Osteoblast (primary cell): ENCODE measurements at regions not wholly inside any gene's neighbourhood (a gene's known extent, or its start where the extent isn't known, plus 50 kb on each side); places are given as distances from the start of the nearest gene placed in this dataset.

ENCODE experiments used
- DNase-seq: peaks from one replicate; pipeline ENCODE4 v3.0.0; 2011; ENCODE audit warnings: low spot score, mixed read lengths; ENCODE audit not compliant: insufficient read length; ENCODE audit errors: missing footprints
- H2AFZ ChIP-seq: 2 replicates; pipeline ENCODE4 v1.6.0; 2011; ENCODE audit warnings: mild to moderate bottlenecking, low read length
- H3K27ac ChIP-seq: 2 replicates; pipeline ENCODE4 v1.5.1; 2011; ENCODE audit warnings: mild to moderate bottlenecking, low read depth, low read length, moderate library complexity
- H3K27me3 ChIP-seq: 2 replicates; pipeline ENCODE4 v1.6.0; 2012; ENCODE audit warnings: mild to moderate bottlenecking, control low read depth, inconsistent platforms, low read length, moderate library complexity; ENCODE audit not compliant: insufficient read depth
- H3K36me3 ChIP-seq: 2 replicates; pipeline ENCODE4 v1.5.1; 2011; ENCODE audit warnings: mild to moderate bottlenecking, low read length, control low read depth, moderate library complexity; ENCODE audit not compliant: insufficient read depth
- H3K4me1 ChIP-seq: 2 replicates; pipeline ENCODE4 v1.5.1; 2011; ENCODE audit warnings: mild to moderate bottlenecking, low read length, control low read depth, moderate library complexity; ENCODE audit not compliant: insufficient read depth
- H3K4me2 ChIP-seq: 2 replicates; pipeline ENCODE4 v1.6.0; 2011; ENCODE audit warnings: mild to moderate bottlenecking, low read length; ENCODE audit not compliant: insufficient read depth
- H3K4me3 ChIP-seq: fragments of 200-600 bp; sonication (generic); 3 replicates; pipeline ENCODE4 v1.5.1; 2012; ENCODE audit warnings: mild to moderate bottlenecking, low read length, inconsistent platforms; ENCODE audit not compliant: insufficient read depth
- H3K79me2 ChIP-seq: 2 replicates; pipeline ENCODE4 v1.6.0; 2012; ENCODE audit warnings: mild to moderate bottlenecking, low read length, control low read depth, inconsistent platforms; ENCODE audit not compliant: insufficient read depth
- H3K9me3 ChIP-seq: 2 replicates; pipeline ENCODE4 v1.5.1; 2011; ENCODE audit warnings: low read depth, low read length, control low read depth
- H4K20me1 ChIP-seq: 2 replicates; pipeline ENCODE4 v1.6.0; 2012; ENCODE audit warnings: mild to moderate bottlenecking, low read length, control low read depth; ENCODE audit not compliant: insufficient read depth
- TF ChIP-seq, protein P1 (sequence below): IDR thresholded peaks from 2 replicates; pipeline ENCODE4 v1.5.1; 2011; ENCODE audit warnings: mild to moderate bottlenecking, low read depth, low read length, moderate library complexity; ENCODE audit errors: extremely low read depth

DNA sequence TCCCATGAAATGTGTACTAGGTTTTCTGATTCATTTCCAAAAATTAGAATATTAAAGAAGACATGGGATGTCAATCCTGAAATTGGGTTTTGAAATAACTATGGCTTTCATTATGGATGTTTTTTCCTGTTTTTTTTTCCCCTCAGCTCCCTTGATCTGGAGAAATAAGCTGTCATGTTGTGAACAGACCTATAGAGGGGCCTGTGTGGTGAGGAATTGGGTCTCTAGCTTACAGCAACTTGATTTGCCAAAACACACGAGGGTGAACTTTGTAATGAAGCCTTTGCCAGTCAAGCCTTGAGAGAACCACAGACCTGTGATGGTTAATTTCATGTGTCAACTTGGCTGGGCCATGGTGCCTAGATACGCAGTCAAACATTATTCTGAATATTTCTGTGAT lies 2413.6 kb downstream of the PCDH7 start:
- Histone ChIP-seq H3K36me3 (no peaks in the 10 kb centered on the region), H2AFZ (no peak overlapping the region), H3K79me2 (no peaks in the 10 kb centered on the region), H3K27me3 (no peaks in the 10 kb centered on the region), H3K9me3 (no peaks in the 10 kb centered on the region), H3K27ac (no peak overlapping the region), H4K20me1 (no peaks in the 10 kb centered on the region), H3K4me2 (no peak overlapping the region), H3K4me1 (no peaks in the 10 kb centered on the region), H3K4me3 (no peak overlapping the region)
- DNase-seq, result no peak
- TF ChIP-seq, protein P1, sequence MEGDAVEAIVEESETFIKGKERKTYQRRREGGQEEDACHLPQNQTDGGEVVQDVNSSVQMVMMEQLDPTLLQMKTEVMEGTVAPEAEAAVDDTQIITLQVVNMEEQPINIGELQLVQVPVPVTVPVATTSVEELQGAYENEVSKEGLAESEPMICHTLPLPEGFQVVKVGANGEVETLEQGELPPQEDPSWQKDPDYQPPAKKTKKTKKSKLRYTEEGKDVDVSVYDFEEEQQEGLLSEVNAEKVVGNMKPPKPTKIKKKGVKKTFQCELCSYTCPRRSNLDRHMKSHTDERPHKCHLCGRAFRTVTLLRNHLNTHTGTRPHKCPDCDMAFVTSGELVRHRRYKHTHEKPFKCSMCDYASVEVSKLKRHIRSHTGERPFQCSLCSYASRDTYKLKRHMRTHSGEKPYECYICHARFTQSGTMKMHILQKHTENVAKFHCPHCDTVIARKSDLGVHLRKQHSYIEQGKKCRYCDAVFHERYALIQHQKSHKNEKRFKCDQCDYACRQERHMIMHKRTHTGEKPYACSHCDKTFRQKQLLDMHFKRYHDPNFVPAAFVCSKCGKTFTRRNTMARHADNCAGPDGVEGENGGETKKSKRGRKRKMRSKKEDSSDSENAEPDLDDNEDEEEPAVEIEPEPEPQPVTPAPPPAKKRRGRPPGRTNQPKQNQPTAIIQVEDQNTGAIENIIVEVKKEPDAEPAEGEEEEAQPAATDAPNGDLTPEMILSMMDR, result no peak

DNA sequence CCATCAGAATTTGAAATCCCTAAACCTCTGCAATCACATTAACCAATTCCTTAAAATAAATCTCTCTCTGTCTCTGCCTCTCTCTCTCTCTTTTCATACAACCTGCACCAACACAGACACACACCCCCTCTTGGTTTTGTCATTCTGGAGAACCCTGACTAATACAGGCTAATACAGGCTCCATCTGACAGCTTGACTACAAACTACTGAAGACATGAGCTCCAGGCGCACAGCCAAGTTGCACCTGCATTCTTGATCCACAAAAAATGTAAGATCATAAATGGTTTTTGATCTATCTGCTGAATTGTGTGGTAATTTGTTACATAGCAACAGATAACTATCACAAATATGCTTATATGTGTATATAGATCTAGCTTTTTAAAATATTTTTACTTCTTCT lies 2414.2 kb downstream of the PCDH7 start:
- Histone ChIP-seq H3K4me1 (no peaks in the 10 kb centered on the region), H2AFZ (no peak overlapping the region), H3K27ac (no peak overlapping the region), H3K27me3 (no peaks in the 10 kb centered on the region), H4K20me1 (no peaks in the 10 kb centered on the region), H3K36me3 (no peaks in the 10 kb centered on the region), H3K9me3 (no peaks in the 10 kb centered on the region), H3K4me2 (no peak overlapping the region), H3K79me2 (no peaks in the 10 kb centered on the region), H3K4me3 (no peak overlapping the region)
- TF ChIP-seq, protein P1, result no peak
- no peak for DNase-seq

DNA sequence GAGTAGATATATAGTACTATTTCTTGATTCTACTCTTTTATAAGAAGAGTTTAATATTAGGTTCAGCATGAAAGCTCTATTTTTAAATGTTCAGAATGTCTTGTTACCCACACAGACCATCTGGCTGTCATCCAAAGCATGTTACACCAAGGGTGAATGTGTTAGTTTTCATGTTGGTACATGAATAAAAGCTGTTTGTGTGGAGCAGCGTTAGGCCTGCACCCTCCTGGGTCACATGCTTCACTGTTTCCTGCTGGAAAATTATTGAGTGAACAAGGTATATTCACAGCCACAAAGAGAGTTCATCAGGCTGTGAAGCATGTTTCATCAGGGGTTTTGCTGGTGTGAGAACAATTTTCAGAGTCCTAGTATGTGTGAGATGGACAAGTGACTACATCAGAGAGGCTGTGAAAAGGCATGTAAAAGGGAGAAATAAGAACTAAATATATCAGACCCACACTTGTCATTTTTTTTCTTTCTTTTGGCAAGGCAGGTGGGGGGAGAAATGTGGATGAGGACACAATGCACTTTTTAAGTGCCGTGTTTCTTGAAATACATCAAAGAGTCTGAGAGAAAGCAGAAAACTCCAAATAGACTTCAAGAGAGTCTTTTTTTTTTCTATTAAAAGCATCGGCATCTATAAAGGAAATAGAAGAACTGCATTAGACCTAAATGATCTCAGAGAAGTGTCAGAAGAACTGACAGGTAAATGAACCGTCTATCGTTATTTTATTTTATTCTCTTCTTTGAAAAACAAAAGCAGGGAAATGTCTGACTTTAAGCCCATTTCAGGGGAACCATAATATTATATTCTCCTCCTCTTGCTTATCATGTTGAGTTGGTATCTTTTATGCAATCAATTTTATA lies 2429.7 kb downstream of the PCDH7 start:
- H3K9me3 ChIP-seq, result no peaks in the 10 kb centered on the region
- H3K4me3 ChIP-seq, result no peak overlapping the region
- no peak overlapping the region for H3K27ac ChIP-seq
- H3K27me3 ChIP-seq, result no peaks in the 10 kb centered on the region
- H4K20me1 ChIP-seq, result no peaks in the 10 kb centered on the region
- H3K4me2 ChIP-seq, result no peak overlapping the region
- TF ChIP-seq, protein P1, result no peak
- H3K36me3 ChIP-seq, result no peaks in the 10 kb centered on the region
- H3K79me2 ChIP-seq, result no peaks in the 10 kb centered on the region
- no peak for DNase-seq
- no peak overlapping the region for H2AFZ ChIP-seq
- no peaks in the 10 kb centered on the region for H3K4me1 ChIP-seq

DNA sequence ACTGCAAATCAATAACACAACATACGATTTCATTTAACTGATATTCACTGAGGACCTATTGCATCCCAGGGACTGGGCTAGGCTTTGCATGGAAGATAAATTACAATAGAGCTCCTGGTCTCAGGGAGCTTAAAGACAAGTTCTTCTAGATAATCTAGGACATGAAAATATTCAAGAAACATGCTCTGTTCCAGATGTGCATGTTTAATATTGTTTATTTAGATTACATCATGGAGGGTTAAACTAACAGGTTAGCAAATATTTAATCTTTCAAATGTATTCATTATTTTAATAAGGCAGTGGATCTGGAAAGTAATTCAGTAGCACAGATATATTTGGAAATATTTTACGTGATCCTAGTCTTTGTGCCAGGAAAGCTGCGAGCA lies 2430.3 kb downstream of the PCDH7 start:
- Histone ChIP-seq H3K36me3 (no peaks in the 10 kb centered on the region), H4K20me1 (no peaks in the 10 kb centered on the region), H2AFZ (no peak overlapping the region), H3K4me3 (no peak overlapping the region), H3K4me1 (no peaks in the 10 kb centered on the region), H3K27ac (no peak overlapping the region), H3K4me2 (no peak overlapping the region), H3K79me2 (no peaks in the 10 kb centered on the region), H3K9me3 (no peaks in the 10 kb centered on the region), H3K27me3 (no peaks in the 10 kb centered on the region)
- TF ChIP-seq, protein P1, result no peak
- no peak for DNase-seq
